Fibroblast of the aortic adventitia (primary cell): ENCODE measurements at regions not wholly inside any gene's neighbourhood (a gene's known extent, or its start where the extent isn't known, plus 50 kb on each side); places are given as distances from the start of the nearest gene placed in this dataset.
A peak's percentile ranks its signal among the peaks of the same experiment; 100 is the strongest.

Experiments used
- DNase-seq: peaks from one replicate; pipeline ENCODE4 v3.0.0-alpha.2; 2010; ENCODE audit warnings: low read depth
- H3K4me3 ChIP-seq: 2 replicates; pipeline ENCODE4 v1.5.1; 2011; ENCODE audit warnings: low read depth, mild to moderate bottlenecking, control low read depth, low read length, moderate library complexity
- TF ChIP-seq, protein P1 (sequence below): IDR thresholded peaks from 2 replicates; pipeline ENCODE4 v1.5.1; 2011; ENCODE audit warnings: mild to moderate bottlenecking, low read length, control low read depth, inconsistent platforms; ENCODE audit not compliant: insufficient read depth

GRCh38 chr11:70608568-70609470 is 210.5 kb downstream of the CTTN start:
- DNase-seq, result peak; percentile 34
- TF ChIP-seq, protein P1, sequence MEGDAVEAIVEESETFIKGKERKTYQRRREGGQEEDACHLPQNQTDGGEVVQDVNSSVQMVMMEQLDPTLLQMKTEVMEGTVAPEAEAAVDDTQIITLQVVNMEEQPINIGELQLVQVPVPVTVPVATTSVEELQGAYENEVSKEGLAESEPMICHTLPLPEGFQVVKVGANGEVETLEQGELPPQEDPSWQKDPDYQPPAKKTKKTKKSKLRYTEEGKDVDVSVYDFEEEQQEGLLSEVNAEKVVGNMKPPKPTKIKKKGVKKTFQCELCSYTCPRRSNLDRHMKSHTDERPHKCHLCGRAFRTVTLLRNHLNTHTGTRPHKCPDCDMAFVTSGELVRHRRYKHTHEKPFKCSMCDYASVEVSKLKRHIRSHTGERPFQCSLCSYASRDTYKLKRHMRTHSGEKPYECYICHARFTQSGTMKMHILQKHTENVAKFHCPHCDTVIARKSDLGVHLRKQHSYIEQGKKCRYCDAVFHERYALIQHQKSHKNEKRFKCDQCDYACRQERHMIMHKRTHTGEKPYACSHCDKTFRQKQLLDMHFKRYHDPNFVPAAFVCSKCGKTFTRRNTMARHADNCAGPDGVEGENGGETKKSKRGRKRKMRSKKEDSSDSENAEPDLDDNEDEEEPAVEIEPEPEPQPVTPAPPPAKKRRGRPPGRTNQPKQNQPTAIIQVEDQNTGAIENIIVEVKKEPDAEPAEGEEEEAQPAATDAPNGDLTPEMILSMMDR, result no peak
- H3K4me3 ChIP-seq, result no peak overlapping the region

DNA sequence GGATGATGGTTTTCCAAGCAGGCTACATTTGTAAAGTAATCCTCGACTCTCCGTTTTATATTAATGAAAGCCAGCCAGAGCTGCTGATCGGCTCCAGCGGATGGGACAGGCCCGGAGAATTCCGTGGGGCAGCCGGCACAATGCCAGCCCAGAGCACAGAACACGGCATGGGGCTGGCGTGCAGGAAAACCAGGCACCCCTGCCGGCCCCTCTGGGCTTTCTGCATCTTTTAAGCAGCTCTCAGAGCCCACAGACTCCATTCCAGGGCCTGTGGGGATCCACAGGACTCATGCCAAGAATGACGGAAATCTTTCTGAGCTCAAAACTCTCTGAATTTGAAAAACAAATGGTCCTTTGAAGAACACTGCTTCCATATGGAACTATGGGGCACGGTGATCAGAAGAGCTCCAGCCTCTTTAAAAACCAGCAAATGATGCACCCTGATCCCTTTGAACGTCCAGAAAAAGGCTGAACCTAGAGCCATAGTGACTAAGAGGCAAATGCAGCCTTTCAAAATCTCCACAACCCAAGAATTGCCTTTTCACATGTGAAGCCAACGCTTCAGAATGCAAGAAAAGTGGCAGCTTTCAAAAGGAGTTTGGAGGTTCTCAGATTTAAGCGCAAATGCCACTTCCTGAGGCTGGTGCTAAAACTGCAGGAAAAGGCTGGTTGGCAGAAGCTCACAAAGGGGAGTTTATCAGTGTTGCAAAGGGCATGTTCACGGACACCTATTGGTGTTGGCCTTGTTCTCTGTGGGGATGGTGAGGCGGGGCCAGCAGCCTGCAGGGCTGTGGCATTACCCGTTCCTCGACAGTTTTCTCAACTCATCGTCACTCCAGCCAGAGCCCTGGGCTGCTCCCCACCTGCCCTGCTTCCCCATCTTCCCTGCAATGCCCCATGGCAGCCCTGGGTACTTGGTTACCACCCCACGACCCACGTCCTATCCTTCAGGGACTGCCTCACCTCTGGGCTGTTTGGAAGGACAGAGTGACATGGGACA is 212.5 kb downstream of the CTTN start:
- DNase-seq, result no peak
- no peak overlapping the region for H3K4me3 ChIP-seq
- TF ChIP-seq, protein P1, result no peak

DNA sequence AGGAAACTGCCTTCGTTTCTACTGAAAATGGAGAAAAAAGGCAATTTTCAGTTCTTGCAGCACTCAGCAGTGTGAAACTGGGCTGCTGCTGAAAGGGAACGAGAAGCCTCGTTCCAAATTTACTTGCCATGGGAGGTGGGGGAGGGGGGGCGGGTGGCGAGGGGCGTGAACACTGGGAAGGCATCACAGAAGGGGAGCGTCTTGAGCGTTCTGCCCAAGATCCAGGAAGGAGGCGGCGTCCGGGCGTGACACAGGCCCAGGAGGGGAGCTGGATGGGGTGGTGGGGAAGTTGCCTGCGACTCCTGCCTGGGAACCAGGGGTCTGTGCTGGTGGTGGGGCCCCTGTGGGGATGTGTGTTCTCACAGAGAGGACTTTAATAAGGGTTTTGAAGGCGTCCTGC is 213.5 kb downstream of the CTTN start:
- TF ChIP-seq, protein P1, result no peak
- no peak for DNase-seq
- no peak overlapping the region for H3K4me3 ChIP-seq

- DNase-seq, result no peak
Measured at GRCh38 chr11:70612459-70613141, 214.3 kb downstream of the CTTN start.

DNA sequence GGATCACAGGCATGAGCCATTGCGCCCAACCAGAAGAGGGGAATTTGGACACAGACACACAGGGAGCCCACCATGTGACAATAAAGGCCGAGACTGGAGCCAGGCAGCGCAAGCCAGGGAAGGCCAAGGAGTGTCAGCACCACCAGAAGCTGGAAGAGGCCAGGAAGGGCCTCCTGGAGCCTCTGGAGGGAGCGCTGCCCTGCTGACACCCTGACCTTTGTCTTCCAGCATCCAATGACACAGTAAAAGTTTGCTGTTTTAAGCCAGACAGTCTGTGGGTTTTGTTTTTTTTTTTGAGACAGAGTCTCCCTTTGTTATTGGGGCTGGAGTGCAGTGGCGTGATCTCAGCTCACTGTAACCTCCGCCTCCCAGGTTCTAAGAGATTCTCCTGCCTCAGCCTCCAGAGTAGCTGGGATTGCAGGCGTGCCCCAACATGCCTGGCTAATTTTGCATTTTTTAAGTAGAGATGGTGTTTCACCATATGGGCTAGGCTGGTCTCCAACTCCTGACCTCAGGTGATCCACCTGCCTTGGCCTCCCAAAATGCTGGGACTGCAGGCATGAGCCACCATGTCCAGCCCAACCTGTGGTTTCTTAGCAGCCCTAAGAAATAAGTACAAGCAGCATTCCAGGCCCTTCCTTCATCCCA is 215.8 kb downstream of the CTTN start:
- no peak overlapping the region for H3K4me3 ChIP-seq
- TF ChIP-seq, protein P1, result no peak

More at GRCh38 chr11:70612459-70613141, 214.3 kb downstream of the CTTN start:
- no peak overlapping the region for H3K4me3 ChIP-seq
- TF ChIP-seq, protein P1, result no peak

More for the DNA sequence above, 215.8 kb downstream of the CTTN start:
- no peak for DNase-seq
